GM21515 (cell line): ENCODE measurements at regions not wholly inside any gene's neighbourhood (a gene's known extent, or its start where the extent isn't known, plus 50 kb on each side); places are given as distances from the start of the nearest gene placed in this dataset.

Source experiments
- ATAC-seq: cut with Tn5 transposase; IDR thresholded peaks from one replicate; pipeline ENCODE4 v1.9.1; 2021; ENCODE audit not compliant: unreplicated experiment

GRCh38 chr18:8499810-8500675, 109.2 kb upstream of the RAB12 start:
- ATAC-seq: no peak

GRCh38 chr18:8501044-8501443, 108.2 kb upstream of the RAB12 start:
- no peak for ATAC-seq

GRCh38 chr18:8503248-8503647, 106.0 kb upstream of the RAB12 start:
- no peak for ATAC-seq

- ATAC-seq: no peak
Observed at GRCh38 chr18:8504424-8504823, 104.8 kb upstream of the RAB12 start.

GRCh38 chr18:8504880-8505435, 104.3 kb upstream of the RAB12 start:
- no peak for ATAC-seq

- no peak for ATAC-seq
Observed at GRCh38 chr18:8506251-8507049, 102.8 kb upstream of the RAB12 start.

- no peak for ATAC-seq
Observed at GRCh38 chr18:8507361-8507760, 101.9 kb upstream of the RAB12 start.

GRCh38 chr18:8507915-8508705, 101.1 kb upstream of the RAB12 start:
- ATAC-seq: no peak

- ATAC-seq: no peak
Observed at GRCh38 chr18:8513249-8513648, 96.0 kb upstream of the RAB12 start.

- no peak for ATAC-seq
Observed at GRCh38 chr18:8514409-8514808, 94.8 kb upstream of the RAB12 start.

- no peak for ATAC-seq
Observed at GRCh38 chr18:8515142-8515865, 93.9 kb upstream of the RAB12 start.

GRCh38 chr18:8516371-8517250, 92.6 kb upstream of the RAB12 start:
- no peak for ATAC-seq

GRCh38 chr18:8517276-8517675, 92.0 kb upstream of the RAB12 start:
- no peak for ATAC-seq

- no peak for ATAC-seq
Observed at GRCh38 chr18:8519102-8519501, 90.1 kb upstream of the RAB12 start.

- ATAC-seq: no peak
Observed at GRCh38 chr18:8520266-8520665, 89.0 kb upstream of the RAB12 start.

GRCh38 chr18:8522756-8523155, 86.5 kb upstream of the RAB12 start:
- no peak for ATAC-seq

- no peak for ATAC-seq
Observed at GRCh38 chr18:8525692-8526091, 83.5 kb upstream of the RAB12 start.

- ATAC-seq: no peak
Observed at GRCh38 chr18:8526332-8526731, 82.9 kb upstream of the RAB12 start.

- no peak for ATAC-seq
Observed at GRCh38 chr18:8529609-8530008, 79.6 kb upstream of the RAB12 start.
